HG03457 (cell line): ENCODE measurements at regions not wholly inside any gene's neighbourhood (a gene's known extent, or its start where the extent isn't known, plus 50 kb on each side); places are given as distances from the start of the nearest gene placed in this dataset.
A peak's percentile ranks its signal among the peaks of the same experiment; 100 is the strongest.

ENCODE experiments used
- ATAC-seq: cut with Tn5 transposase; IDR thresholded peaks from one replicate; pipeline ENCODE4 v1.9.1; 2021; ENCODE audit warnings: moderate number of reproducible peaks; ENCODE audit not compliant: unreplicated experiment

DNA sequence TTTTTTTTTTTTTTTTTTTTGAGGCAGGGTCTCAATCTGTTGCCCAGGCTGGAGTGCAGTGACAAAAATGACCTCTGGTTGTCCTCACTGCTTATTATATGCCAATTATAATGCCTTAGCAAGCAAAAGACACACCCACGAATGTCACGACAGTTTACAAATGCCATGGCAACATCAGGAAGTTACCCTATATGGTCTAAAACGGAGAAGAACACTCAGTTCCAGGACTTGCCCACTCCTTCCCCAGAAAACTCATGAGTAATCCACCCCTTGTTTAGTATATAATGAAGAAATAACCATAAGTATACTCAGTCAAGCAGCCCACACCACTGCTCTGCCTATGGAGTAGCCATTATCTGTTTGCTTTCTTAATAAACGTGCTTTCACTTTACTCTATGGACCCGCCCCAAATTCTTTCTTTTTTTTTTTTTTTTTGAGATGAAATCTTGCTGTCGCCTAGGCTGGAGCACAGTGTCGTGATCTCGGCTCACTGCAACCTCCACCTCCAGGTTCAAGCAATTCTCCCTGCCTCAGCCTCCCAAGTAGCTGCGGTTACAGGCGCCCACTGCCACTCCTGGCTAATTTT, 106.2 kb downstream of the SMIM20 start:
- no peak for ATAC-seq

- no peak for ATAC-seq
Measured at GRCh38 chr4:26020881-26021280, 106.9 kb downstream of the SMIM20 start.

DNA sequence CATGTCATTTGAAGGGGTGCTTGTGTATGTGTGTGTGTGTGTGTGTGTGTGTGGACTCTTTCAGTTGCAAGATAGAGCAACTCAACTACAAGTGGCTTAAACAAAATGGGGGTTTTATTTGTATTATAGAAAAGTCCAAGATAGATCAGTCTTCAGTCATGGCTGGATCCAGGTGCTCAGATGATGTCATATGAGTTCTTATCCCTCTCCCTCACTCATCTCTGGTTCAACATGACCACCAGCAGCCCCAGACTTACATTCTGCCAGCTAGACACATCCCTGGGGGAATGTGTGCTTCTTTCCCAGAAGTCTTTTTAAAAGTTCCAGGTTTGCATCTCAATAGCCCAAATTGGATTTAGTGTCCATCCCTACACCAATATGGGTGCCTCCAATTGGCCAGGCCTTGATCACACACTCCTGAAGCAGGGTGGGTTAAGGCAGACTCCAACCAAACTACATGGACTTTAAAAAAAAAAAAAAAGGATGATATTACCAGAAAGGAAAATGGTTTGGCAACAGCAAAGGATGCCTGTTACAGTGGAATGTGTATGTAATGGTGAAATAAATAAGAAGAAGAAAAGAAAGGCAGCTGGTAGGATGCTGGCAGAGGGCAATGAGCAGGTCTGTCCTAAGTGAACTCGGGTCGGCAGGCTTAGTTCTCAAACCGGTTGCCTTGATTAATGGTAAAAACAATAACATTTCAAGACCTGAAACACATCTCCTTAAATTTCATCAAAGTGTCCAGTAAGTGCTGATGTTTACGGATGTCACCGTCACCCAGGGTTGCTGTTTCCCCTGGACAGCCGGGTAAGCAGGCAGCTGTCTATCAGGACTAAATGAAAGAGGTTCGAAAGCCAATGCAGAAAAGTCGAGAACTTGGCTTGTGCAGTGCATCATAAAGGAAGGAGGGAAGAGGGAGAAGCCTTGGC, 107.7 kb downstream of the SMIM20 start:
- no peak for ATAC-seq

- ATAC-seq = no peak
Measured at GRCh38 chr4:26022346-26023202, 108.6 kb downstream of the SMIM20 start.

GRCh38 chr4:26023203-26023972, 109.4 kb downstream of the SMIM20 start:
- ATAC-seq = no peak

DNA sequence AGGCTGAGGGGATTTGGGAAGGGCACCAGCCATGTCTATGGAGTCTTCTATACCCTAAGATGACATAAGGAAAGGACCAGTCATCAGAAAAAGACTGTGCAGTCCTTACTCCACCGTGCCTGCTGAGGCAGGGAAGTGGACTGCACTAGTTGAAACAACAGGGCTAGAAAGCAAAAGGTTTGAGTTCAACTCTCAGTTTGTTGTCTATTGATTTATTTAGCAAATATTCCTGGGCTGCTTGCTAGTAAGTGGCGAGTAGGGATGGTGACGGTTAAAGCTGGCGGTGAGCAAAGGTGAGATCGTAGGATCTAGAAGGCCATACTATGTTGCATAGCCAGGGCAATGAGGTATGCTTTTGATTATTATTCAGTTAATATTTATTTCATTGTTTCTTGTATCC, 110.1 kb downstream of the SMIM20 start:
- no peak for ATAC-seq

DNA sequence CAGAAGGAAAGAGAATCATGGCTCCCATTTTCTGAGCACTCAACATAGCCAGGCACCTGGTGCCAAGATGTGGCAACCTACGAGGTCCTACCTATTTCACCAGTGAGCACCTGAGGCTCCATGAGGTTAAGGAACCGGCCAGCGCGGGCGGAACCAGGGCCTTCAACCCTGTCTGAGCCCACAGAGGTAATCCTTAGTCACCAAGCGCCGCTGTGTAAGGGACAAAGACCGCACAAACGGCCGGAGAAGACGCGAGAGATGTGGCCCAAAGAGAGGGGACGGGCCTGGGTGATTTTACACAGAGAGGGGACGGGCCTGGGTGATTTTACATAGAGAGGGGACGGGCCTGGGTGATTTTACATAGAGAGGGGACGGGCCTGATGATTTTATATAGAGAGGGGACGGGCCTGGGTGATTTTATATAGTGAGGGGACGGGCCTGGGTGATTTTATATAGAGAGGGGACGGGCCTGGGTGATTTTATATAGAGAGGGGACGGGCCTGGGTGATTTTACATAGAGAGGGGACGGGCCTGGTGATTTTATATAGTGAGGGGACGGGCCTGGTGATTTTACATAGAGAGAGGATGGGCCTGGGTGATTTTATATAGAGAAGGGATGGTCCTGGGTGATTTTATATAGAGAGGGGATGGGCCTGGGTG, 114.2 kb downstream of the SMIM20 start:
- ATAC-seq = no peak

GRCh38 chr4:26028793-26029567, 115.0 kb downstream of the SMIM20 start:
- ATAC-seq = peak; percentile 88

DNA sequence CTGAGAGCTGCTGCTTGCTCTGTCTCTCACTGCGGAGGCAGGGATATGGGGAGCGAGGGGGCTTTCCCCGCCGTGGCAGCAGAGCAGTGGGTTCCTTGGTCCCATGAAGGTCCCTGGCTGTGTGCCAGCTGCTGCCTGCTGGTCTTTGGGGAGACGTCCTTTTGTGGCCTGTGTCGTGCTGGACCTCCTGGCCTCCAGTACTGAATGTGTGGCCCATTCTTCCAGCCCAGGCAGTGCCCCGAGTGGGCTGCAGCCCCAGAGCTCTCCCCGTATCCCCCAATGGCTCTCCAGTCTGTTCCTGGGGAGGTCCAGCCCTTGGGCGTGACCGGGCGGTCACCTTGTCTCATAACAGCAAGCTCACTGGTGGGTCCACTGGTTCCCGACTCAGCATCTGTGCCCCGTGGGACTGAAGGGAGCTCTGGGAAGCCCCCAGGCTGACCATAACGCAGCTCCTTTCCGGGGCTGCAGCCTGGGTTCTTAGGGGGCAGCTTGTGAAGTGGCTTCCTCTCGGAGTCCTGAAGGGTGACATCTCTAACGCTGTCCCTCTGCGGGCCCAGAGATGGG, 115.6 kb downstream of the SMIM20 start:
- ATAC-seq = no peak

DNA sequence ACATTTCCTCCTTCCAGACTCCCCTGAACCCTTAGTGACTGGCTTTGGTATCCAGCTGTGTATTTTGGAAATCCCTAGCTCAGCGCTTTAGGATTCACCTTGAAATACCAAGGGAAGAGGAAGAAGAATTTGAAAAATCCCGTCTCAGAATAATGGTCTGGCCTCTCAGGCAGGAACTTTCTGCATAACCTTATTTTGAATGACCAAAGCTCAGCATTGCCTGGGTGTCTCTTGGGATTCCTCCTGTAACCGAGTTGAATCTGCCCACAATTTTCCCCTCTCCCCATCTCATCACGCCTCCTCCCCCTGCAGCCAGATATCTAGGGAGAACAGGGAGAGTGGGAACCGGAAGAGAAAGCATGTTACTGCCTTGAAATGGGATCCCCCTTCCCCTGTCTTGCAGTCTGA, 116.2 kb downstream of the SMIM20 start:
- no peak for ATAC-seq

GRCh38 chr4:26030780-26031179, 116.8 kb downstream of the SMIM20 start:
- no peak for ATAC-seq

DNA sequence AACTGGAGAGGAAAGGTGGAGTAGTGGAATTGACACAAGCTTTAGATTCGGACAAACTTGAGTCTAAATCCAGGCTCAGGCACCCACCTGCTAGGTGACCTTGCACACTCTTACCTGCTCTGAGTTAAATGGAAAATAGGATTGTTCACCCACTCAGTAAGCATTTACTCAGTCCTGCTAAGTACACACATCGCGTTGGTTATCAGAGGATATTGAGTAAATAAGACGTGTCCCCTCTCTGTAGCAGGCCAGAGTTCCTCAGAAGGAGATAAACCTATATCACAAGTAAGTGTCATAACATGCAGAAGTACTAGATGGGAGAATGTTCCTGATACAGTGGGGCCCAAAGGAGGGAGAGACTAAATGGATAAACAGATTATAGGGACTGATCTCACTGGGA, 117.7 kb downstream of the SMIM20 start:
- ATAC-seq = no peak

DNA sequence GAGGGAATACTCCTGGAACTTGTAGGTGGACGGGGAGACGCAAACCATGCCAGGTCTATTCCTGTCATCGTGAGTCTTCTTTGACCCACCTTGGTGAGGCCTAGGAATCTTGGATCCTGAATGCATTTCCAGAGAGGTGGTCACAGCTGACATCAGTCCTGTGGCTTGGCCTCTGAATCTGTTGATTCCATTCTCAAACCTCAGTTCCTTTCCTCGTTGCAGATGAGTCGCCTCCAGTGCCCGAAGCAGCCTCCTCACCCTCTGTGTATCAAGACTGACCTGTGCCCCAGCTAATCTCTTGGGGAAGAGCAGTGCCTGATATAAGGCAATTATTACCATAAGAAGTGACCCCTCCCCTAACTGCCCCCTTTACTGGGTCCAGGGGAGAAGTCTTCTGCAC, 118.1 kb downstream of the SMIM20 start:
- ATAC-seq = no peak

DNA sequence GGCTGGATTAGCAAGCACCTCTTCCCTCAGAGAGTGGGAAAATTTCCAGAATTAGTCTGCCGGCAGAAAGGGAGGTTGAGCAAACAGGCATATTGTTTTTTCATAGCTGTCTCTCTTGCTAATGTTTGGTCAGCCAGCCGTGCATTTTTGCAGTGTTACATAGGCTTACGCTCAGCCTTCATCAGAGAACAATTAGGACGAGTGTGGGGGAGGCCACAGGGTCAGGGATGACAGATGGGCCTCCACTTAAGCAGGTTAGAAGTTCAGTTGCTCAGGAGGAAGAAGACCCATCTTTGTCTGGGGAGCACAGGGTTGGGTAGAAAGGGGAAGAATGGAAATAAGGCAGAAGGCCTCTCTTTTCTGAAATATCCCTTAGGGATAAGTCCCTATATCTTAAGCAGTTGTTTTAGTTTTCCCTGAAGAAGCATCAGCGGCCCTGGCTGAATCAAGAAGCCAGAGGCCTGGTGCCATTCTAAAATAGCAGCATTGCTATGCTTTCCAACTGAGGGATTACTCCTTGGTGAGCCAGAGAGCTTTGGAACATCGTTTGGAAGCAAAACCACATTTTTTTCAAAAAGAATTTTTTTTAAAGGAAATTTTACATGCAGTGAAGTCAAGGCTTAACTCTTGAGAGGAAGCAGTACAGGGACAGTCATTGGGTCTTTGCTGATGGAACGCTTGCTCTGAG, 118.8 kb downstream of the SMIM20 start:
- ATAC-seq = no peak

GRCh38 chr4:26033389-26033788, 119.4 kb downstream of the SMIM20 start:
- ATAC-seq = no peak

DNA sequence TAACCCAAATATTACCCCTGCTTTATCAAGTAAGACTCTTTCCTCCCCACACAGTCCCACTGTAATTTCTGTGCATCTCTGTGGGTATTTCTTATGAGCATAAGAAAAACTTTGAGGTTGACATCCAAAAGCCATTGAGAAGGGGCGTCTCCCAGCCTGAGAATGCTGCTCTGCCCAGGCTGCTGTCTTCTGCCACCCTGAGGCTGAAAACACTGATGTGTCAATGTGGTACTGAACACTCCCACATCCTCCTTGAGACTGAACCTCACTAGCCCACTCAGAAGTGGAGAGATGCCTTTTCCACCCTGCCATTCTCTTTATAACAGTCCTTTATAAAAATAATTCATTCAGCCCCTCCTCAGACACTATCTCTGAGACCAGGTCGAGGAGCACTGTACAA, 120.8 kb downstream of the SMIM20 start:
- no peak for ATAC-seq

DNA sequence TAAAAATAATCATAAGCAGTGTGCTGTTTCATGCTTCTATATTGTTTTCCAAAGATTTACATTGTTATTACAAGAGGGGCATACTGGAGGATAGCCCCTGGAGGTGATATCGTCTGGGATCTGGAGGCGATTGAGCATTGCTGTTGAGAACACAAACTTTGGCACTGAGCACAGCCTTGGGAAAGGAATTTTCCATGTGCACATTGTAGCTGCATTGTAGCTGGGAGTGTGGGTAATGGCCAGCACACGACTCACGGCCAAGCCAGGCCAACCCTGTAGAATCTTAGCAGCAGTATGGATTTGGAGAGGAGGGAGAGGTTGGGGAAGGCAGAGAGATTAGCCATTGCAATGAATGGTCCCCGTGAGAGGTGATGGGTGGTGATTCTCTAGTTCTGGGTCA, 121.9 kb downstream of the SMIM20 start:
- ATAC-seq = no peak

DNA sequence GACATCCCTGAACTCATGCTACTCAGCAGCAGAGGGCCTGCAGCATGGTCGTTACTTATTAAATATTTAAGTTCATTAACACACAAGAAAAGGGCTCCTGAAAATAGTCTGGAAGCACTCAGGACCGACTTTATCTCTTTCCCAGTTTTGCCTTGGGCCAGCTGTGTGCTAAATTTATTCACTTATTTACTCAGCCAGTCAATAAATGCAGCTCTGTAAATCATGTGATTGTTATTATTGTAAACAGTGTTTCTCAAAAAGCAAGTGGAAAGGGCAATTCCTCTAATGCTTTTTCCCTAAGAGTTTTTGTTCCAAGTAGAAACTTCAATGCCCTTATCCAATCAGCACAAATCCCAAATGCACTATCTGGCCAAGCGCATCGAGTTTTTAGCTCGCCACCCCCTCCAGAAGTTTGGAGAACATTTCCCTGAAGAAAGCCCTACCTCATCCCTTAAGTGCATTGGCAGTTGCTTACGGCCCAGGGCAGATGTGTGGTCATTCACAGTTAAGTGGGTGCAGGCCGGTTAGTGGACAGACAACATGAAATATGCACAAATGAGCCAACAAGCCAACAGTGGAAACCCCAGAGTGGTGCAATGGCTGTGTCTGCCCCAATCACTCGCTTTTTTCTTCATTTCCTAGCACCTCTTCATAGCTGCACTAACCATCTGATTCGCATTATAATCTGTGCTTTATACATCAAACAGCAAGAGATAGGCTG, 125.8 kb downstream of the SMIM20 start:
- ATAC-seq = no peak
